GM12891 (cell line): ENCODE measurements at regions not wholly inside any gene's neighbourhood (a gene's known extent, or its start where the extent isn't known, plus 50 kb on each side); places are given as distances from the start of the nearest gene placed in this dataset.
"Not testable (repeated sequence)": the region's sequence is repeated elsewhere in the genome, so short reads cannot be mapped to it uniquely, and the experiment has no call there.

Source experiments
- POLR2A ChIP-seq: IDR thresholded peaks from 2 replicates; pipeline ENCODE4 v1.6.1; 2011; ENCODE audit warnings: low read depth, low read length, control low read depth
- SPI1 ChIP-seq: IDR thresholded peaks from 2 replicates; pipeline ENCODE4 v1.6.1; 2011; ENCODE audit warnings: low read depth, low read length, control low read depth

DNA sequence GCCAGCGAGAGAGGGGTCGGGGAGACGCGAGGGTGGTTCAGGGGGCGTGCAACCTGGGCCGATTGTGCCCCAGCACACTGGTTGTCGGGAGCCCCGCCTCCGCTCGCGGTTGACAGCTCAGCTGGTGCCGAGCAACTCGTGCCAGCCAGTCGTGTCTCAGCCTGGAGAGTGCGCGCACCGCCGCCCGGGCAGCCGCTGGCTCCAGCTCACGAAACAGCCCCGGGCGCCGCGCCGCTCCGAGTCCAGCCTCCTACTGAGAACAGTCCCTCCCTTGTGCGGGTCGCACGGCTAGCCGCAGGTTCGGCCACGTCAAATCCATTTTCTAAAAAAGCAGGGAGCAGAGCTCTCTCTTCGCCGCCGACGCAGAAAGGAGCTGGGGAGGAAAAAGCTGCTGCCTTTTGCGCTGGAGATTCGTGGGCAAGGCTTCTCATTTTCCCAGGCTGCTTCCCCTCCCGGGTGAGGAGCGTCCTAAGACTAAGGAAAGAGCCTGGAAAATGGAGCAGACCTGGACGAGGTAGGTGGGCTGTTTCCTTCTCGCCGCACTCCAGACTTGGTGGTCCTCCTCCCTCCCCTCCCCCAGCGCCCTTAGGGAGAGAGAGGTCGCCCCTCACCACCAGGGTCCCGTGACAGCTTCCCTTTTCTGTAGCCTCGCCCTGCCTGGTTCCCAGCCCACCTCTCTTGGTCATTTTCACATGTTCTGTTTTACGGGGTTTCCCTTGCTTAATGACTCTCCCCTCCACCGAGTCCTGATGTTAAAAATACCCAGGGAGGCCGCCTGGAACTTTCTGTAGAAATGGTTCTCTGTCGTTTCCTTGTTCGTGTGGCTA is 56.7 kb upstream of the SEC22B start:
- TF ChIP-seq POLR2A, SPI1: not testable (repeated sequence)
